ENCODE measurements at regions not wholly inside any gene's neighbourhood (a gene's known extent, or its start where the extent isn't known, plus 50 kb on each side); places are given as distances from the start of the nearest gene placed in this dataset.

DNA sequence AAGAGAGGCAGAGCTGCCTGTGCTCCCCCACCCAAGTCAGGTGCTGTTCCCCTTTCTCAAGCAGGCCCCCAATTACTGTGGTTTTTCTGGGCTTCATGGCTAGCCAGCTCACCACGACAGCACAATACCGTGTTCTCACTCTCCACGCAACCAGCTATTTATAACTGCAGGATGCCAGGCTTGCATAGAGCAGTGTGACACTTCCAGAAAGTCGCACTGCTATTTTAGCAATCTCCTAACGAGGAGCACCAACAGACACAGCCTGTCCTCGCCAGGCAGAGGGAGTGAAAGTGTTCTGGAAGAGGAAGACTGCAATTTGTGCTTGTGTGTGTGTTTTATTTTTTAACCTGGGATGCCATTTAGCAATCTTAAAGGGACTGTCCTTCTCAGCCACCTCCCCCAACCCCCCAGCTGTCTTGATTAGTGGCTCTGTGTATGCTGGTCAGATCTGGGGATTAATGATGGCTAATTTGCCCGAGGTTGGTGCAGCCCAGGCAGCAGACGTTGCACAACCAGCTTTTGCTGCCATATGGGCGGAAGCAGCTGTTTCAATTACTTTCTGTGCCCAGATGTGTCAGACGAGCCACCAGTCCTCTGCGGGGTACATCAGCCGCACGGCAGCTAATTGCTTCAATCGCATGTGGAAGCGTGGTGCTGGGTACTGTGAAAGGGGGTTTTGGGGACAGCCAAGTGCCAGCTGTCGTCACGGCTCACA is 268.0 kb upstream of the ARRDC4 start:
- Histone ChIP-seq H3K36me3 (replicated peaks; ENCODE audit: insufficient read depth, low read length) (no peaks in the 10 kb centered on the region), H3K79me2 (ENCODE audit: low read length) (no peaks in the 10 kb centered on the region), H3K9ac (ENCODE audit: low read length) (no peak overlapping the region), H3K4me3 (ENCODE audit: low read length) (no peak overlapping the region), H3K9me2 (replicated peaks; ENCODE audit: insufficient read depth, low read length) (no peaks in the 10 kb centered on the region), H3F3A (ENCODE audit: insufficient read depth, low read length) (no peaks in the 10 kb centered on the region), H3K27ac (ENCODE audit: low read length) (no peak overlapping the region), H3K4me1 (ENCODE audit: low read length) (no peaks in the 10 kb centered on the region), H2AFZ (ENCODE audit: low read length) (no peak overlapping the region), H3K9me3 (replicated peaks; ENCODE audit: insufficient read depth, low read length) (no peaks in the 10 kb centered on the region), H3K4me2 (ENCODE audit: low read depth, low read length) (no peak overlapping the region), H3K27me3 (replicated peaks; ENCODE audit: insufficient read depth, low read length) (no peaks in the 10 kb centered on the region), H4K20me1 (ENCODE audit: insufficient read depth, low read length) (no peaks in the 10 kb centered on the region)
- no peak for DNase-seq
- TF ChIP-seq EZH2 (optimal IDR thresholded peaks at IDR 0.05; ENCODE audit: low read depth, low read length) (no peak), EZH2phosphoT487 (IDR thresholded peaks at IDR 0.05; ENCODE audit: low read length) (no peak)
- TF ChIP-seq, protein P1, sequence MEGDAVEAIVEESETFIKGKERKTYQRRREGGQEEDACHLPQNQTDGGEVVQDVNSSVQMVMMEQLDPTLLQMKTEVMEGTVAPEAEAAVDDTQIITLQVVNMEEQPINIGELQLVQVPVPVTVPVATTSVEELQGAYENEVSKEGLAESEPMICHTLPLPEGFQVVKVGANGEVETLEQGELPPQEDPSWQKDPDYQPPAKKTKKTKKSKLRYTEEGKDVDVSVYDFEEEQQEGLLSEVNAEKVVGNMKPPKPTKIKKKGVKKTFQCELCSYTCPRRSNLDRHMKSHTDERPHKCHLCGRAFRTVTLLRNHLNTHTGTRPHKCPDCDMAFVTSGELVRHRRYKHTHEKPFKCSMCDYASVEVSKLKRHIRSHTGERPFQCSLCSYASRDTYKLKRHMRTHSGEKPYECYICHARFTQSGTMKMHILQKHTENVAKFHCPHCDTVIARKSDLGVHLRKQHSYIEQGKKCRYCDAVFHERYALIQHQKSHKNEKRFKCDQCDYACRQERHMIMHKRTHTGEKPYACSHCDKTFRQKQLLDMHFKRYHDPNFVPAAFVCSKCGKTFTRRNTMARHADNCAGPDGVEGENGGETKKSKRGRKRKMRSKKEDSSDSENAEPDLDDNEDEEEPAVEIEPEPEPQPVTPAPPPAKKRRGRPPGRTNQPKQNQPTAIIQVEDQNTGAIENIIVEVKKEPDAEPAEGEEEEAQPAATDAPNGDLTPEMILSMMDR (IDR thresholded peaks at IDR 0.05; ENCODE audit: low read length) = no peak

DNA sequence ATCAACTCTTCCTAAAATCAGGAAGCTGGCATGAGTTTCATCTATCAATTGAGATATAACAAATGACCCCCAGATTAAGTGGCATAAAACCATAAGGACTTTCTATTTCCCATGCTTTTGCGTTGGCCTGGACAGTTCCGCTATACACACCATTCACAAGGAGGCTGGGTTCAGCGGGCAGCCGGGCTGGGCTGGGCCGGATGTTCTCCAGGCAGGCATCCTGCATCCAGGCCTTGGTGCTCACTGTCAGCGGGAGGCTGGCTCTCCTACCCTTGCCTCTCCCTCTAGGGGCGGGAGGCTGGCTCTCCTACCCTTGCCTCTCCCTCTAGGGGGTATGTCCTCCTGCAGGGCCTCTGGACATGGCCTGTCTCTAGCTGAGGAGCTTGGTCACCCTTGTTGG is 266.0 kb upstream of the ARRDC4 start:
- H3K9me3 ChIP-seq (replicated peaks; ENCODE audit: insufficient read depth, low read length) = no peaks in the 10 kb centered on the region
- H3K4me1 ChIP-seq (ENCODE audit: low read length) = no peaks in the 10 kb centered on the region
- H3K27me3 ChIP-seq (replicated peaks; ENCODE audit: insufficient read depth, low read length) = no peaks in the 10 kb centered on the region
- no peak overlapping the region for H3K27ac ChIP-seq (ENCODE audit: low read length)
- no peak overlapping the region for H3K9ac ChIP-seq (ENCODE audit: low read length)
- H3K79me2 ChIP-seq (ENCODE audit: low read length) = no peaks in the 10 kb centered on the region
- TF ChIP-seq EZH2 (optimal IDR thresholded peaks at IDR 0.05; ENCODE audit: low read depth, low read length) (no peak), EZH2phosphoT487 (IDR thresholded peaks at IDR 0.05; ENCODE audit: low read length) (no peak)
- TF ChIP-seq, protein P1 (IDR thresholded peaks at IDR 0.05; ENCODE audit: low read length) = no peak
- no peaks in the 10 kb centered on the region for H3K9me2 ChIP-seq (replicated peaks; ENCODE audit: insufficient read depth, low read length)
- DNase-seq = no peak
- no peak overlapping the region for H3K4me2 ChIP-seq (ENCODE audit: low read depth, low read length)
- no peak overlapping the region for H2AFZ ChIP-seq (ENCODE audit: low read length)
- no peaks in the 10 kb centered on the region for H3F3A ChIP-seq (ENCODE audit: insufficient read depth, low read length)
- H3K4me3 ChIP-seq (ENCODE audit: low read length) = no peak overlapping the region
- no peaks in the 10 kb centered on the region for H3K36me3 ChIP-seq (replicated peaks; ENCODE audit: insufficient read depth, low read length)
- no peaks in the 10 kb centered on the region for H4K20me1 ChIP-seq (ENCODE audit: insufficient read depth, low read length)

DNA sequence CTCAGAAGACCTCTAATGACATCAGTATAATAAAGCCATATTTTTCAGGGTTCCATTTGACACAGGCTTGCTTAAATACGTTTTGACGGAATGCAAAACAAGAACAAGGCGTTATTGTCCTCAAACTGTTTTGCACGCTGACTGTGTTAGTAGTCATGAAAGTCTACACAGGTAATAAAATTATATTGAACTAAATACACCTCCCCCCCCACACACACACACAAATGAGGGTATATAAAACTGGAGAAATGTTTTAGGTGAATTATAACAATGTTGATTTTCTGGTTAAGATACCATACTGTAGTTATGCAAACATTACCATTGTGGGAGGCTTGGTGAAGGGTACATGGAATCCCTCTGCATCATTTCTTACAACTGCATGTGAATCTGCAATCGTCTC is 257.1 kb upstream of the ARRDC4 start:
- no peaks in the 10 kb centered on the region for H3K9me3 ChIP-seq (replicated peaks; ENCODE audit: insufficient read depth, low read length)
- H3F3A ChIP-seq (ENCODE audit: insufficient read depth, low read length) = no peaks in the 10 kb centered on the region
- no peak overlapping the region for H3K4me2 ChIP-seq (ENCODE audit: low read depth, low read length)
- no peak for DNase-seq
- no peaks in the 10 kb centered on the region for H3K4me1 ChIP-seq (ENCODE audit: low read length)
- no peaks in the 10 kb centered on the region for H3K79me2 ChIP-seq (ENCODE audit: low read length)
- no peak overlapping the region for H3K4me3 ChIP-seq (ENCODE audit: low read length)
- TF ChIP-seq EZH2phosphoT487 (IDR thresholded peaks at IDR 0.05; ENCODE audit: low read length) (no peak), EZH2 (optimal IDR thresholded peaks at IDR 0.05; ENCODE audit: low read depth, low read length) (no peak)
- TF ChIP-seq, protein P1 (IDR thresholded peaks at IDR 0.05; ENCODE audit: low read length) = no peak
- H3K9ac ChIP-seq (ENCODE audit: low read length) = no peak overlapping the region
- no peak overlapping the region for H3K27ac ChIP-seq (ENCODE audit: low read length)
- no peaks in the 10 kb centered on the region for H3K9me2 ChIP-seq (replicated peaks; ENCODE audit: insufficient read depth, low read length)
- H4K20me1 ChIP-seq (ENCODE audit: insufficient read depth, low read length) = no peaks in the 10 kb centered on the region
- H2AFZ ChIP-seq (ENCODE audit: low read length) = no peak overlapping the region
- no peaks in the 10 kb centered on the region for H3K36me3 ChIP-seq (replicated peaks; ENCODE audit: insufficient read depth, low read length)
- no peaks in the 10 kb centered on the region for H3K27me3 ChIP-seq (replicated peaks; ENCODE audit: insufficient read depth, low read length)

Measured in MM.1S (cell line).